Renal cortex interstitium (tissue), 11 donors: ENCODE measurements at regions not wholly inside any gene's neighbourhood (a gene's known extent, or its start where the extent isn't known, plus 50 kb on each side); places are given as distances from the start of the nearest gene placed in this dataset.

Experiments used
- DNase-seq, 11 donors: peaks; one replicate each; pipeline ENCODE4 v3.0.0-alpha.2; 2013; ENCODE audit warnings: low read depth in 9 of 11, low spot score in 4 of 11; ENCODE audit errors: extremely low read depth in 1 of 11

DNA sequence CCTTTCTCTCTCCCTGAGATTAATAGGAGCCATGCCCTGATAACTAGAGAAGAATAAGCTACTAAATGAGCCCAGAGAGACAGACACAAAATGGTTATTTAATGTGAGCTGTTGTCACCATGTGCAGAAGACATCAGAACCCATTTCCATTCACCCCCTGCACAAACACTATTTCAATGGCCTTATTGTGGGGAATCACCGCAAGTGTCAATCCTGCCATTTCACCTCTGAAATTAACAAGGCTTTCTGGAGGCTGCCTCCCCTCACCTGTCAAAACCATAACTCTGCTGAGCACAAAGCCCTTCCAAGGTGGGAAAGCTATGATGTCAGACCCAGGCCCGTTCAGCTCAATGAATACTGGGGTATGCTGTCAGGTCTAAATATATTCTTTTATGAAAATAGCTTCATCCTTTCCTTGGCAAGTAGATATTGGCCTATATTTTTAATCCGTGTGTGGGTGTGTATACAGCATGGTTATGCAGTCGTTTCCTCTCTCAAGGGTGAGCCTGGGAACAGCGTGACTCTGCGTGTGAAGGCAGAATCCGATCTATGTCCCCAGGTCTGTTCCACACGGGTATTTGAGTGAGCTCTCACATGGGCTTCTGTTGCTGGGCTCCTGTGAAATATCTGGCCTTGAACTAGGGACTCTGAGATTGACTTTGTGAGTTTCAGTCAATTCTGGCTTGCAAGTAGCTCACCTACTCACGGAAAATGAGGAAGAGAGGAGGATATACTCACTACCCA is 266.3 kb downstream of the FBXW7 start:
- no peak for DNase-seq

DNA sequence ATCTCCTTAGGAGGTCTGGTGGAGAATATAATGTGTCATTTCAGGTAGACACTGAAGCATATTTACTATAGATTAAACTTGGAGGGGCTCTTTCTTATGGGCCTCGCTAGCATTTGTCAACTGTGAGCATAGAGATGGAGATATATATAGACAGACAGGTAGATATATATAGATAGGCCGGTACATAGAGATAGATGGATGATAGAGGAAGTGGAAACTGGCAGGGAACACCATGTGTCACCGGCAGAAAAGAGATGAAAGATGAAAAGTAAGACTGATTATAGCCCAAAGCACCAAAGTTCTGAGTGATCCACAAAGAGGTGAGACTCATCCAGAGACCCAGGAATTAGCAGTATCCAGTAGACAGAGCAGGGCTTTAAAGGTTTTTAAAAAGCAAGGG is 268.1 kb downstream of the FBXW7 start:
- no peak for DNase-seq

DNA sequence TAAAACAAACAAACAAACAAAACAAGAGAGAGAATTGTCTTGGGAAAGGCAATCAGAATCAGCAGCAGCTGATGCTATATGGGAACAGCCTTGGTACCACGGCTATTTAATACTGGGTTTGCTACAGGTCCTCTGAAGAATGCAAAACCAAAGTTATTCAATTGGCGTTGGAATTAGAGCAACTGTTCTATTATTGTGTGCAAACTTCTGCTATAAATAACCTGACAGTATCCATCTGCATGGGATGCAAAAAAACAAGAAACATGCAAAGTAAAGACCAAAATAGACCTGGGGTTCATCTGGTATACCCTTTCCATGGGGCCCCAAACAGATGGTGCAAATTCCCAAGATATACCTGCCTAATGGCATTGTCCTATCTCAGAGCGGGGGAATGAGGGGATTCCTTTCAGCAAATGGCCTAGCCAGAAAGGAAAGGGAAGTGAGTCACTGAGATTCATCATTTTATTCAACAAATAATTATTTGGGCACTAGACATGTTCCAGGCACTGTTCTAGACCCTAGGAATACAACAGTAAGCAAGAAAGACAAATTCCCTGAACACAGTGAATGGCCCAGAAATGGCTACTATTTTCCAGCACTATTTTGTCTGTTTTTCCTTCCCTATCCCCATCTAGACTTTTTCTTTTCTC is 268.9 kb downstream of the FBXW7 start:
- no peak for DNase-seq

DNA sequence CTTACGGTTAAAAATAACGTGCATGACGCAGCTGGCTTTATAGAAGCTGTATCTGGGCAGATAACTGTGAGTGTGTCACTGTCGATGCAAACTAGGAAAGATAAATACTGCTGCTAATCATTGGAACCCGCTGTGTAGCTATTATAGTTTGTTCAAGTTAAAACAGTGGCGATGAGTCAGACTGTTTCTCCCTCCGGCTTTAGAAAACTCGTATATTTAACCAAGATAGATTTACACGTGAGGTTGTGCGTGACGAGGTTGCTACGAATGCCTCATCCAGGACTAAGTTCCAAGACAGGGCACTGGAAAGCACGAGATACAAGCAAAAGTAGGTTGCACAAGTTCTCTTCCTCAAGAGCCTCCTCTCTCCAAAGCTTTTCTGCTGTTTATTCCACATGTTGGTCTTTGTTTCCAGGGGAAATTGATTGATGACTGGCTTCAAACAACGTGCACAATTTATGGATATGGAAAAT is 270.7 kb downstream of the FBXW7 start:
- DNase-seq, result no peak

DNA sequence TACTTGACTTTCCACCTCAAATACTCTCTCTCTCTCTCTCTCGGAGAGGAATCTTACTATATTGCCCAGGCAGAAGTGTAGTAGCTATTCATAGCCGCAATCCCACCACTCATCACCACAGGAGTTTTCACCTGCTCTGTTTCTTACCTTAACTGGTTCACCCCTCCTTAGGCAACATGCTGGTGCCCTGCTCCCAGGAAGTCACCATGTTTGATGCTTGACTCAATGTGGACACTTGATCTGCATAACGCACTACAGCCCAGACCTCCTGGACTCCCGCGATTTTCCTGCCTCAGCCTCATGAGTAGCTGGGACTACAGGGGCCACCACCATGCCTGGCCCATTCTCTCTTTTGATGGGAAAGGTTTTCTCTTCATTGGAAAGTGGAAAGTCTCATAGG is 271.8 kb downstream of the FBXW7 start:
- DNase-seq, result no peak

DNA sequence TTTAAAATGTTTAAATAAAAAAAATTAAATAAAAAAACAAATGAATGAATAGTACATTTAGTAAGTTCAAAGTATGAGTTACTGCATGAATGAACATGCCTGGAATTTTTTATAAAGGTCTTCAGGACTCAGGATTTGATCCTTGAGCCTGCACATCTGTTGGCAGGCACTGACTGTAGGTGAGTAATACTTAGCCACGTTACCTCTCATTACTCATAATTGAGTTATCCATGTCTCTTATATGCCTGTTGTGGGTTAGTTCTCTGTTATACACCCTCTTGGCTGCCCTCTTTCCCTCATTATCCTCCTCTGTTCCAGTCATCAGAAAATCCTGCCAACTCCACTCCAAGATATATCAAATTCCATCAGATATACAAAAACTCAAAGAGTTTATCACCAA is 276.0 kb downstream of the FBXW7 start:
- no peak for DNase-seq

DNA sequence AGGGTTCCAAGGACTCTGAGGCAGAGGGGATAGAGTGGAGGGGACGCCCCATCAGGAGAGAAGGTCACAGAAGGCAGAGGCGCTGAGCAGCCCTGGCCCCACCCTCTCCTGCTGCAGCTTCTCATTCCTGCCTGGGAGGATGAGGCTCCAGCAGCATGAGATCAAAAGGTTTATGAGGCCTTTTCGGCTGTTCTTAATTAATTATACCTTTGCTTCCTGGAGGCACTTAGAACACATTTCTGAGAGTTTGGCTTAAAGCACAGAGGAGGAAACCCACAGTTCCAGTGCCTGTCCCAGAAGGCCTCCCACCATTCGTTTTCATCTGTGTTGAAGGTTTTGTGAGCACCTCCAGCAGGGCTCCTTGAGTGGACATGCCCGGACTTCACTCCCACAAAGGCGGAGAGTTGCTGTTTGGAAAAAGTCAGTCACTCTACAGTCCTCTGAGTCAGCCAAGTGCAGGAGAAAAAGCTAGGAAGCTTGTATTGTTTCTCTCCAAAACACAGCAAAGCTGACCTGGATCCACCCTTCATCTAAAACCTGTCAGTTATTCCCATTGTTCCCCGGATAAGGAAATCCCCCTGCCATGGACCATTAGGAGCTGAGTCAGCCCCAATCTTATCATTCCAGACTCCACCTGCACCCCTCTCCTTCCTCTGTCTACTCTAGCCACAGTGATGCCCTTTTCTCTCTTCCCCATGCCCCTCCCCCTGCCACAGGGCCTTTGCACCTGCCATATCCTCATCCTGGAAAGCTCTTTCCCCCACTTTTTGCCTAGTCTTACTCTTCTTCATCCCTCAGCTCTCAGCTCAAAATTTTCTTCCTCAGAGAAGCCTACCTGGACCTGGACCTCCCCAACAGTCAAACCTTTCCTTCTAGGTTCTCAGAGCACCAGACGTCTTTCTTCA is 276.8 kb downstream of the FBXW7 start:
- peak in 6 of 11 donors; percentile 12 to 32 (median 20) for DNase-seq

DNA sequence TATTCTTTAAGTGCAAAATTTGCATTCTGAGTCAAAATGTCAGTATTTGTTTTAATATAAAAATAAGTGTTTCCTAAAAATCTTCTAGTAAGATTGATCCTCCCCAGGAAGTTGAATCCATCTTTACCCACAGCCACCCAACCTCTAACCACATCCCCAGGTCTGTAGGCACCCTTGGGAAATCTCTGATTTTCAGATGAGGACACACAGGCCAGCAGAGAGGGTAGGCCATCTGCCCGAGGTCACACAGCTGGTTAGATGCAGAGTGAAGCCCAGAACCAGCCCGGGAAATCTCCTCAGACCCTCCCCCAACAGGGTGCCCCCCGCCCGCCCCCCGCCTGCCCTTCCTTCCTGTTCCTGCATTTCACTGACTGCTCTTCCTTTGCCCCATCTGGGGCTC is 277.5 kb downstream of the FBXW7 start:
- no peak for DNase-seq

DNA sequence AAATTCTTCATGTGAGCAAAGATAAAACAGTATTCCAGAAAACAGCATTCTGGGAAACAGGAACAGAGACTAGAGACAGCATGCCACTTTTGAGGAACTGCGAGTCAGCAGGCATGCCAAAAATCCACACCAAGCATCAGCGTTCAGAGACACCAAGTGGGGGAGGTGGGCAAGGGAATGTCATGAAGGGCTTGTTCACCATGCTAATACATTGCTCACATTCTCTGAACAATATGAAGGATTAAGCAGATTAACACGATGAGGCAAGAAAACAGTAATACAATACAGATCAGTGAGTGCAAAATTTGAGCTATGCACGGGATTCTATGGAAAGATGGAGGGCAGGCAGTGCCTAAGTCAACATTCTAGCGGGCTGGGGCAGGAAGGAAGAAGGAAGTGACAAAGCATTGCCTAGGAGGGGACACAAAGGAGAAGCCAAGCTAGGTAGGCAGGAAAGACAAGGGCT is 278.3 kb downstream of the FBXW7 start:
- DNase-seq, result no peak

DNA sequence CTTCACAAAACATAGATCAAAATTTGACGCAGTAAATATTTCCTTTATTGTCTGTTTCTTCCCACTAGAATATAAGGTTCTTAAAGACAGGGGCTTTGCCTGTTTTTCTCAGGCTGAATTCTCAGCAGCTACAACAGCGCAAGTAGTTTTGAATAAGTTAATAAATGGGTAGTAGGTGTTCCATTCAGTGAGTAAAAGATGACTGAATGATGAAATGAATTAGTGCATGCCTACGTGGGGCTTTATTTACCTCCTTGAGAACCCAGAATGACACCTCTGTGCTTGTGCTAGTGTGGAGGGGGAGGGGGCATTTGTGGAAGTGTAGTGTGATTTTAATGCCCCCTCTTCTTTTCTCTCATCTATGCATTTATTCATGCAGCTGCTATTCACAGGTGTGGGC is 278.9 kb downstream of the FBXW7 start:
- DNase-seq, result no peak

DNA sequence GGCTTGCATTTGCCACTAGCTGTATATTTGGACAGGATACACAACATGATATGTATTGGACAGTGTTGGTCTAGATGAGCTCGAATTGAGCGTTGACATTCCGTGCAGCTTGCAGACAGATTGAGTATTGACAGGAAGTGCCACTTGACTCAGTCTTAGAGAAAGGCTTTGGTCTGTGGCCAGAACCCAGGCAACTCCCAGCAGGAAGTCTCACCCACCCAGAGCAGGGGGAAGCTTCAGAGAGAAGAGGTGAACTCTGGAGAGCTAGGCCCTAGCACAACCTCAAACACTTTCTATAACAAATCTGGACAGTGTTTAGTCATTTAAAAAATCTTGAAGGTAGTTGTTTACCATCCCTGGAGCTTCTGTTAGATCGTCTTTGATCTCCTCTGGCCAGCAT is 280.5 kb downstream of the FBXW7 start:
- no peak for DNase-seq

DNA sequence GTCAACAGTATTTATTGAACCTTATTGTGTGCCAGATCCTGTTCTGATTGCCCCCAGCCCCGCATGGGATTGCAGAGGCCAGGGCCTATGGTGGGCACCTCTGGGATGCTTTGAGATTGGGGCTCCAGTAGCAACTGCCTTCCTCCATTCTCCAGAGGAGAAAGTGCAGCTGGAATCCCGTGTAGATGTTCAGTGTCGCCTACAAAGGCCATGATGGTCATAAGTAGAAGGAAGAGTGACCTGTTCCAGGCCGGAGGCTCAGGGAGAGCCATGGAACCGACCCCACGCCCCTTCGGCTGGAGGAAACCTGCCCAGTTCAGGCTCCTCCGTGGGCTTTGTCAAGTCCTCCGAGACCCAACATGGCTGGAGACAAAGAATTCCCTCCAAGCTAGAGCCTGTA is 287.5 kb downstream of the FBXW7 start:
- DNase-seq, result no peak

DNA sequence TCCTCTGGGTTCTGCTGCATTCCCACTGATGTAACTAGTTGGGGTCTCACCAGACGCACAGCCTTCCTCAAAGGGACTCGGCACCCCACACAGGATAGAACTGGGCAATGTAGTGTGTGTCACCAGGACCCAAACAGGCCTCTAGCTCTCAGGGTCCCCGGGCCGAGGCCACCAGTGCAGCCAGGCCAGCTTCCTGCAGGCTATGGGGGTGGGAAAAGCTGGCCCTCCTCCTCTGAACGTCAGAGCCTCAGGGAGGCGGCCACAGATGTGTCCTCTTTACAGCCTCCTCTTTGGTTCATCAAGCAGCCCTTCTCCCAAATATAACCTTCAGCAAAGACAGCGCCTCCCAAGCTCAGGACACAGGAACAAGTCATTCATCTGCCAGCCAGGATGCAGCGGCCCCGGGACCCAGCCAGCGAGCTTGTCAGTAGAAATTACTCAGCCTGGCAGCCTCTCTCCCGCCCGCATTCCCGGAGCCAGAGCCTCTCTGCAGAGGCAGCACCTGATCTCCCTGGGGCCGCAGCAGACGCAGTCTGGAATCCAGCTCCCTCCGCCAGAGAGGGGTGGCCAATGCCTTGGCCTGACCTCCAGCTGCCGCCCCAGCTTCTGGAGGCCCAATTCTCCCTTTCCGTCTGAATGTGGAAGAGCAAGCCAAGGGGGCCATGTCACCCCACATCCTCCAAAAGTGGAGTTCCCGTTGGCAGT is 288.5 kb downstream of the FBXW7 start:
- DNase-seq, result no peak

DNA sequence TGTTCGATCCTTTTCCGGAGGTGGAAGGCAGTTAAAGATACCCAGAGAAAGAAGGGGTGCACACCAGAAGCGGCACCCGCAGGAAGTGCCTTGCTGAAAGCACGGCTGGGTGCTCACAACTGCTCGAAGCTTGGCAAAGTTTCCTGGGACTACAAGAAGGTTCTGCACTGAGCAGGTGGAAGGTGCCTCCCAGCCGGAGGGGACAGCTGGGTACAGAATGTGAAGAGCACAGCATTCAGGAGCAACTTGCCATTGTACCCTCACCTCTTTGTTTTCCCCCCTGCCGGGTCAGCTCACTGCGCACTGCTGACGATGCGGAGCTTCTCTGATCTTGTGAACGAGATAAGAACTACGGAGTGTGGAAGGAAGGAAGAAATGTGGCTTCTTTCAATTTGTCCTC is 289.2 kb downstream of the FBXW7 start:
- no peak for DNase-seq

DNA sequence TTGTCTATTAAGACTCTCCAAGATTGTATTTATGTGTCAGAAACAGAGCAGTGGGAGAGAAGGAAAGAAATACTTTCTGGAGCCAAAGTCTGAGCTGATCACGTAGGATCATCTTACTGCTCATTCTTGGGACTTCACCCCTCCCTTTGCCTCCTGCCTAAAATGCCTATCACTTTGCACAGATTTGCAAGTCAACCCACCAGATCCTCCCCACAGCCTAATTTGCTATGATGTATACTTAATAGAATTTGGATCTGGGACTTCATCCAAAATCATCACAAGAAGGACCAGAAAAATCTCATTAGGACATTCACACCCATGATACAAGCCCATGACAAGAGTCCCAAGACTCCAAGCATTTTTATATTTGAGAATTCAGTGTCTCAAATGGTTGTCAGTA is 290.2 kb downstream of the FBXW7 start:
- DNase-seq, result no peak

DNA sequence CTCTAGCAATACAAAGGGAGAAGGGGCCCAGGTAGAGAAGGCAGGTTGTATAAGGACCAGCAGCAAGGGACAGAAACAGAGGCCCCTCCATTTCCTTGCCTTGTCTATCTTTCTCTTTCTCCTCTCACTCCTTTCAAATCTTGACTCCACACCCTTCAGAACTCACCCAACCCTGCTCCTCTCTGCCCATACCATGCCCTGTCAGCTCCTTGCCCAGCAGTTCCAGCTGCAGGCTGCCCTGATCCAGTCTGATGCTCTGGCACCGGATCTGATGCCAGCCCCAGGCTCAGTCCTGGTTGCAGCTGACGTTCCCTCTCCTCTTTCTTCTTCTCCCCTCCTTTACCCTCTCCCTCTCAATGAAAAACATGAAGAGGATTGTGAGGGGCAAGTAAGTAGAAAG is 291.2 kb downstream of the FBXW7 start:
- no peak for DNase-seq

DNA sequence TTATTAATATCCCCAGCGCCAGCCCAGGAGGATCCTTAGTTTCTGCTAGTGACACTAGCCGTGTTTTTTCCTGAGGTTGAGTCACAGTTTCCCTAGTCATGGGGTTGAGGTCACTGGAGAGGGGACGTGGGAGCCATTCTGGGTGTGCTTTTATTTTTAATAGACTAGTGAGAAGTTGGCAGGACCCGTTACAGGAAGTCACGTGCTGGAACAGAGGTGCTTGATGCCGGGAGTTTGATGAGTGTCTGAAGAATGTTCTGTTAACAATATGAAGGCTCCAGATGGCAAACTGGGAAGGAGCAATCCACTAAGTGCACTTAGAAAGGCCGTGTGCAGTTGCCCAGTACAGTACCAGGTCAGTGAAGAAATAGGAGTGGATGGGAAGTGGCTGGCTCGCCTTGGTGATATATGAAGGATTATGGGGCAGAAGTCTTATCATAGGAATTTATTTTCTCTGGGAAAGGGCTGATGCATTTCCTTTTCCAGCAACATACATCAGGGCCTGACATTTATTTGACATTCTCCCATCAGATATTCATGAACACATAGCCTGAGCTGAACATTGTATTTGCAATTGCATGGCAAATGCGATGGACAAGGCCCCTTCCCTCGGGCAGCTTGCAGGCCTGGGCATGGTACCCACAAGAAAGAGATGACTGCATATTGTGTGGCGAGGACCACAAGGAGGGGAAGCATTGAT is 291.8 kb downstream of the FBXW7 start:
- DNase-seq, result no peak

DNA sequence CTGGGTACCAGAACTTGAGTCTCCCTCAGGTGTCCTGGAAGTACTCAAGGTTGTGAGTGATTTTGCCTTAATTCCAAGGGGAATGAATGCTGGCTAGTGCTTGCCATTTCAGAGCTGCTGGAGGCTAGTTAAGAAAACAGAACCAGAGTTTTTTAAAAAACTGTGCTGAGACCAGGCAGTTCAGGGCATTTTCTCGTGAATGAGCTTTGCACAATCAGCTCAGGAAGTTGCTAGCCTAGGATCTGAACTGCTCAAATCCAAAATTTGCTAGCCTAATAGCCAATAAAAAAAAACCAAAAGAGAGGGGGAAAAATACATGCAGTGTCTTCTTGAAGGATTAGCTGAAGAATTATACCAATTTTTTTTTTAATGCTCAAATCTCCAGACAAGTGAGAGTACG is 292.7 kb downstream of the FBXW7 start:
- no peak for DNase-seq

DNA sequence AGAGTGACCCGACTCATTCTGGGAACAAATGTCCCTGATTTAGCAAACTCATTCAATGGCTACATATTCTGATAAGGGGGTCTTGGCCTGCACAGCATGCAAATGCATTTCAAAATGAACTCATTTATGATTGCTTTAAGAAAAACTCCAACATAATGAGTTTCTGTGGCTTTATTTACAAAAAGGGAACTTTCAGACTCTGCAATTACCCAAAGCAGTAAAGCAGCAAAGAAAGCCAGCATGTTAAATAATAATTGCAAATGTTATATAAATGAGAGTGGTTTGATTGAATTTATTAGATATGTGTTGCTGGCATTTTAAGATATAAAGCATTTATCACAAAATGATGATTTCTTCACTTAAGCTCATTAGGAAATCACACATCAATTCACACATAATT is 295.7 kb downstream of the FBXW7 start:
- no peak for DNase-seq
